ENCODE measurements at regions not wholly inside any gene's neighbourhood (a gene's known extent, or its start where the extent isn't known, plus 50 kb on each side); places are given as distances from the start of the nearest gene placed in this dataset.

GRCh38 chr3:72519946-72520604, 328.2 kb downstream of the SHQ1 start:
- TF ChIP-seq POLR2AphosphoS5 (IDR thresholded peaks at IDR 0.05; ENCODE audit: low read depth, low read length) (no peak), PAX5 (IDR thresholded peaks at IDR 0.05; ENCODE audit: insufficient read depth, low read length, severe bottlenecking) (no peak), POLR2A (IDR thresholded peaks at IDR 0.05; ENCODE audit: low read depth, low read length) (no peak), TAF1 (IDR thresholded peaks at IDR 0.05; ENCODE audit: low read depth, low read length) (no peak), SPI1 (IDR thresholded peaks at IDR 0.05; ENCODE audit: low read depth, low read length) (0 out of 2 replicates have a peak, but pooled peaks have one; percentile 20)

All from GM12891 (cell line).